GM23248 (cell line): ENCODE measurements at regions not wholly inside any gene's neighbourhood (a gene's known extent, or its start where the extent isn't known, plus 50 kb on each side); places are given as distances from the start of the nearest gene placed in this dataset.

Experiments used
- DNase-seq: peaks from one replicate; pipeline ENCODE4 v3.0.0-alpha.2; 2015
- H2AFZ ChIP-seq: fragments of 200-600 bp; sonication (generic); 2 replicates; pipeline ENCODE4 v1.6.1; 2016; ENCODE audit warnings: antibody characterized with exemption
- H3F3A ChIP-seq: fragments of 200-600 bp; sonication (generic); 2 replicates; pipeline ENCODE4 v1.6.1; 2016; ENCODE audit warnings: mild to moderate bottlenecking, antibody characterized with exemption, mixed run types; ENCODE audit not compliant: insufficient read depth
- H3K27ac ChIP-seq: fragments of 200-600 bp; sonication (generic); 2 replicates; pipeline ENCODE4 v1.5.1; 2016; ENCODE audit warnings: mild to moderate bottlenecking
- H3K27me3 ChIP-seq: fragments of 200-600 bp; sonication (generic); replicated peaks from 2 replicates; pipeline ENCODE4 v1.6.1; 2016; ENCODE audit warnings: mild to moderate bottlenecking; ENCODE audit not compliant: insufficient read depth
- H3K36me3 ChIP-seq: fragments of 200-600 bp; sonication (generic); 2 replicates; pipeline ENCODE4 v1.6.1; 2016; ENCODE audit warnings: low read depth, mild to moderate bottlenecking
- H3K4me1 ChIP-seq: fragments of 200-600 bp; sonication (generic); 2 replicates; pipeline ENCODE4 v1.6.1; 2016; ENCODE audit warnings: mild to moderate bottlenecking; ENCODE audit not compliant: insufficient read depth
- H3K4me2 ChIP-seq: fragments of 200-600 bp; sonication (generic); one replicate; pipeline ENCODE4 v1.6.1; 2016; ENCODE audit warnings: mild to moderate bottlenecking; ENCODE audit not compliant: unreplicated experiment
- H3K4me3 ChIP-seq: fragments of 200-600 bp; sonication (generic); 2 replicates; pipeline ENCODE4 v1.5.1; 2016; ENCODE audit warnings: mild to moderate bottlenecking
- H3K79me2 ChIP-seq: fragments of 200-600 bp; sonication (generic); 2 replicates; pipeline ENCODE4 v1.6.1; 2016; ENCODE audit warnings: mild to moderate bottlenecking; ENCODE audit not compliant: insufficient read depth
- H3K9ac ChIP-seq: fragments of 200-600 bp; sonication (generic); 2 replicates; pipeline ENCODE4 v1.6.1; 2016; ENCODE audit warnings: mild to moderate bottlenecking
- H3K9me2 ChIP-seq: fragments of 200-600 bp; sonication (generic); 2 replicates; pipeline ENCODE4 v1.6.1; 2016; ENCODE audit warnings: mixed run types, mild to moderate bottlenecking, moderate library complexity; ENCODE audit not compliant: insufficient read depth
- H3K9me3 ChIP-seq: fragments of 200-600 bp; sonication (generic); one replicate; pipeline ENCODE4 v1.6.1; 2017; ENCODE audit warnings: low read depth
- H4K20me1 ChIP-seq: fragments of 200-600 bp; sonication (generic); 2 replicates; pipeline ENCODE4 v1.6.0; 2016; ENCODE audit not compliant: insufficient read depth
- EZH2 ChIP-seq: fragments of 200-600 bp; sonication (generic); IDR thresholded peaks from 2 replicates; pipeline ENCODE4 v1.6.1; 2018; ENCODE audit warnings: antibody characterized with exemption, mild to moderate bottlenecking; ENCODE audit not compliant: insufficient read depth, poor library complexity, severe bottlenecking
- EZH2phosphoT487 ChIP-seq: fragments of 200-600 bp; sonication (generic); IDR thresholded peaks from 2 replicates; pipeline ENCODE4 v1.6.1; 2018; ENCODE audit warnings: antibody characterized with exemption, moderate library complexity, mild to moderate bottlenecking, low read depth; ENCODE audit not compliant: insufficient read depth
- WGBS, 2 experiments: methylation state at CpG; one replicate each; pipeline ENCODE4 v1.1.6; 2015 to 2017; ENCODE audit warnings: low lambda C conversion rate in 2 of 2, low coverage in 1 of 2; ENCODE audit errors: missing lambda C conversion rate in 2 of 2; 5-methylcytosine and 5-hydroxymethylcytosine counted together
- in situ Hi-C: fragments of 300-500 bp; cut with MboI; formaldehyde crosslinking; loops from 2 replicates; pipeline ENCODE4 v1.15.0; 2020

- WGBS, 2 experiments = 67 to 68% methylated on average over 3 of the region's 3 CpGs
- TF ChIP-seq EZH2 (no peak), EZH2phosphoT487 (no peak)
- no peaks in the 10 kb centered on the region for H3K36me3 ChIP-seq
- no peak for DNase-seq
- H4K20me1 ChIP-seq = no peaks in the 10 kb centered on the region
- no peaks in the 10 kb centered on the region for H3K9me3 ChIP-seq
- no peak overlapping the region for H3K9ac ChIP-seq
- H3K4me3 ChIP-seq = no peak overlapping the region
- H3K4me2 ChIP-seq = no peak overlapping the region
- no peaks in the 10 kb centered on the region; the same call in 1 of the 2 replicates for H3F3A ChIP-seq
- in situ Hi-C loops = no loop called here
- H3K27me3 ChIP-seq = no peaks in the 10 kb centered on the region
- no peak overlapping the region for H2AFZ ChIP-seq
- H3K4me1 ChIP-seq = no peaks in the 10 kb centered on the region
- H3K79me2 ChIP-seq = no peaks in the 10 kb centered on the region
- H3K9me2 ChIP-seq = no peaks in the 10 kb centered on the region
- H3K27ac ChIP-seq = no peak overlapping the region
Observed at GRCh38 chr5:68352166-68352565, 136.6 kb downstream of the PIK3R1 start.

GRCh38 chr5:68353605-68354004 lies 138.0 kb downstream of the PIK3R1 start:
- Histone ChIP-seq H3K9me2 (no peaks in the 10 kb centered on the region), H3K36me3 (no peaks in the 10 kb centered on the region), H3F3A (no peaks in the 10 kb centered on the region; the same call in 1 of the 2 replicates), H3K27ac (no peak overlapping the region), H3K4me3 (no peak overlapping the region), H3K9ac (no peak overlapping the region), H3K79me2 (no peaks in the 10 kb centered on the region), H2AFZ (no peak overlapping the region), H3K4me2 (no peak overlapping the region), H3K4me1 (no peaks in the 10 kb centered on the region), H3K9me3 (no peaks in the 10 kb centered on the region), H4K20me1 (no peaks in the 10 kb centered on the region), H3K27me3 (no peaks in the 10 kb centered on the region)
- WGBS, 2 experiments = 76 to 78% methylated on average over 5 of the region's 5 CpGs
- in situ Hi-C loops = no loop called here
- peak; percentile 36 for DNase-seq
- TF ChIP-seq EZH2phosphoT487 = no peak
- TF ChIP-seq EZH2 = no peak

- H3K36me3 ChIP-seq = no peaks in the 10 kb centered on the region
- no peak overlapping the region for H3K9ac ChIP-seq
- no peak for DNase-seq
- no peaks in the 10 kb centered on the region for H3K79me2 ChIP-seq
- H3K9me2 ChIP-seq = no peaks in the 10 kb centered on the region
- WGBS, 2 experiments = 84 to 88% methylated on average over 5 of the region's 5 CpGs
- H3K27me3 ChIP-seq = no peaks in the 10 kb centered on the region
- no peaks in the 10 kb centered on the region; the same call in 1 of the 2 replicates for H3F3A ChIP-seq
- in situ Hi-C loops = no loop called here
- H3K4me2 ChIP-seq = no peak overlapping the region
- no peaks in the 10 kb centered on the region for H3K4me1 ChIP-seq
- H3K4me3 ChIP-seq = no peak overlapping the region
- H2AFZ ChIP-seq = no peak overlapping the region
- no peaks in the 10 kb centered on the region for H4K20me1 ChIP-seq
- H3K9me3 ChIP-seq = no peaks in the 10 kb centered on the region
- no peak overlapping the region for H3K27ac ChIP-seq
- TF ChIP-seq EZH2 (no peak), EZH2phosphoT487 (no peak)
Observed at GRCh38 chr5:68354315-68354714, 138.8 kb downstream of the PIK3R1 start.

GRCh38 chr5:68356216-68356615 lies 140.7 kb downstream of the PIK3R1 start:
- no peak overlapping the region for H3K9ac ChIP-seq
- TF ChIP-seq EZH2phosphoT487 (no peak), EZH2 (no peak)
- 81 to 96% methylated on average over 6 of the region's 6 CpGs for WGBS, 2 experiments
- no peaks in the 10 kb centered on the region for H3K36me3 ChIP-seq
- no peak overlapping the region for H3K4me3 ChIP-seq
- no peaks in the 10 kb centered on the region for H3K4me1 ChIP-seq
- no peak overlapping the region for H3K4me2 ChIP-seq
- no peaks in the 10 kb centered on the region for H3K79me2 ChIP-seq
- in situ Hi-C loops = no loop called here
- H4K20me1 ChIP-seq = no peaks in the 10 kb centered on the region
- H3K9me3 ChIP-seq = no peaks in the 10 kb centered on the region
- DNase-seq = no peak
- no peaks in the 10 kb centered on the region for H3K9me2 ChIP-seq
- H3K27ac ChIP-seq = no peak overlapping the region
- no peak overlapping the region for H2AFZ ChIP-seq
- no peaks in the 10 kb centered on the region; the same call in 1 of the 2 replicates for H3F3A ChIP-seq
- no peaks in the 10 kb centered on the region for H3K27me3 ChIP-seq

GRCh38 chr5:68356623-68357022 lies 141.1 kb downstream of the PIK3R1 start:
- WGBS, 2 experiments = 93 to 95% methylated on average over 2 of the region's 2 CpGs

More at GRCh38 chr5:68356623-68357022, 141.1 kb downstream of the PIK3R1 start:
- no peaks in the 10 kb centered on the region for H3K9me3 ChIP-seq
- H3K36me3 ChIP-seq = no peaks in the 10 kb centered on the region
- H3K79me2 ChIP-seq = no peaks in the 10 kb centered on the region
- no peak for DNase-seq
- H2AFZ ChIP-seq = no peak overlapping the region
- H3K4me1 ChIP-seq = no peaks in the 10 kb centered on the region
- TF ChIP-seq EZH2 (no peak), EZH2phosphoT487 (no peak)
- no peak overlapping the region for H3K27ac ChIP-seq
- H3K9ac ChIP-seq = no peak overlapping the region
- no peaks in the 10 kb centered on the region for H4K20me1 ChIP-seq
- no peak overlapping the region for H3K4me2 ChIP-seq
- H3K4me3 ChIP-seq = no peak overlapping the region
- H3K27me3 ChIP-seq = no peaks in the 10 kb centered on the region
- H3K9me2 ChIP-seq = no peaks in the 10 kb centered on the region
- in situ Hi-C loops = no loop called here
- no peaks in the 10 kb centered on the region; the same call in 1 of the 2 replicates for H3F3A ChIP-seq
